IPS-15b (cell line): ENCODE measurements at regions not wholly inside any gene's neighbourhood (a gene's known extent, or its start where the extent isn't known, plus 50 kb on each side); places are given as distances from the start of the nearest gene placed in this dataset.

Source experiments
- H3K27me3 ChIP-seq: one replicate; pipeline ENCODE4 v1.6.1; 2013; ENCODE audit warnings: low read length; ENCODE audit not compliant: control insufficient read depth, insufficient read depth
- H3K36me3 ChIP-seq: one replicate; pipeline ENCODE4 v1.6.1; 2013; ENCODE audit warnings: low read length; ENCODE audit not compliant: control insufficient read depth, insufficient read depth
- H3K4me1 ChIP-seq: one replicate; pipeline ENCODE4 v1.6.1; 2013; ENCODE audit warnings: mild to moderate bottlenecking, low read length; ENCODE audit not compliant: control insufficient read depth, insufficient read depth
- H3K4me3 ChIP-seq: one replicate; pipeline ENCODE4 v1.5.1; 2013; ENCODE audit warnings: low read depth, low read length
- H3K9ac ChIP-seq: one replicate; pipeline ENCODE4 v1.6.1; 2013; ENCODE audit warnings: low read depth, mild to moderate bottlenecking, low read length
- H3K9me3 ChIP-seq: one replicate; pipeline ENCODE4 v1.6.1; 2013; ENCODE audit warnings: mild to moderate bottlenecking, low read length; ENCODE audit not compliant: control insufficient read depth, insufficient read depth

GRCh38 chr7:145692237-145692950 lies 424.2 kb upstream of the CNTNAP2 start:
- no peaks in the 10 kb centered on the region for H3K36me3 ChIP-seq
- H3K9ac ChIP-seq: no peak overlapping the region
- no peaks in the 10 kb centered on the region for H3K4me1 ChIP-seq
- H3K9me3 ChIP-seq: no peaks in the 10 kb centered on the region
- H3K4me3 ChIP-seq: no peak overlapping the region
- H3K27me3 ChIP-seq: no peaks in the 10 kb centered on the region

DNA sequence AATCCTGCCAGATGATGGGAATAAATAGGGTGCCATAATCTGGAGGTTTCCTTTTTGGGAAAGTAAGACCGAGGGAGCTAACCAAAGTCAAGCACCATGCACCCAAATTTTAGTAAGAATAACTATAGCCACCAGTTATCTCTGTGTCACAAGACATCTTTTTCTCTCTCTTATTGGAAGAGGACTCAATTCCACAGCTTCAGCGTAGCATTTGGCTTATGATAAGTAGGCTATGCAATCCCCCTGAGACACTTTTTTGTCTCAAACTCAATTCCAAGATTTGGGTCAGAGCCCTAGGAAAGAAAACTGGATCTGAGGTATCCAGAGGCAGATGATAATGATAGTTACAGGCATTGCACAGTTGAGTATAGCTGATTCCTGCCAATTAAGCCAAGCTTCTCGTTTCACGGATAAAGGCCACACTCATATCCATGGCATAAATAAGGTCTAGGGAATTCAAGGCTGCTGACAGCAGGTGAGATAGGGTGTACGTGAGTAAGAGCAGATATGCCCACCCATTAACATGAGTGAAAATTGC lies 425.2 kb upstream of the CNTNAP2 start:
- Histone ChIP-seq H3K4me3 (no peak overlapping the region), H3K9me3 (no peaks in the 10 kb centered on the region), H3K4me1 (no peaks in the 10 kb centered on the region), H3K27me3 (no peaks in the 10 kb centered on the region), H3K36me3 (no peaks in the 10 kb centered on the region), H3K9ac (no peak overlapping the region)

GRCh38 chr7:145681646-145682045 lies 435.0 kb upstream of the CNTNAP2 start:
- Histone ChIP-seq H3K36me3 (no peaks in the 10 kb centered on the region), H3K27me3 (no peaks in the 10 kb centered on the region), H3K4me1 (no peaks in the 10 kb centered on the region), H3K9me3 (no peaks in the 10 kb centered on the region), H3K4me3 (no peak overlapping the region), H3K9ac (no peak overlapping the region)

- no peaks in the 10 kb centered on the region for H3K4me1 ChIP-seq
- no peaks in the 10 kb centered on the region for H3K27me3 ChIP-seq
- no peaks in the 10 kb centered on the region for H3K9me3 ChIP-seq
- H3K9ac ChIP-seq: no peak overlapping the region
- no peaks in the 10 kb centered on the region for H3K36me3 ChIP-seq
- no peak overlapping the region for H3K4me3 ChIP-seq
Measured at GRCh38 chr7:145681159-145681558, 435.4 kb upstream of the CNTNAP2 start.

DNA sequence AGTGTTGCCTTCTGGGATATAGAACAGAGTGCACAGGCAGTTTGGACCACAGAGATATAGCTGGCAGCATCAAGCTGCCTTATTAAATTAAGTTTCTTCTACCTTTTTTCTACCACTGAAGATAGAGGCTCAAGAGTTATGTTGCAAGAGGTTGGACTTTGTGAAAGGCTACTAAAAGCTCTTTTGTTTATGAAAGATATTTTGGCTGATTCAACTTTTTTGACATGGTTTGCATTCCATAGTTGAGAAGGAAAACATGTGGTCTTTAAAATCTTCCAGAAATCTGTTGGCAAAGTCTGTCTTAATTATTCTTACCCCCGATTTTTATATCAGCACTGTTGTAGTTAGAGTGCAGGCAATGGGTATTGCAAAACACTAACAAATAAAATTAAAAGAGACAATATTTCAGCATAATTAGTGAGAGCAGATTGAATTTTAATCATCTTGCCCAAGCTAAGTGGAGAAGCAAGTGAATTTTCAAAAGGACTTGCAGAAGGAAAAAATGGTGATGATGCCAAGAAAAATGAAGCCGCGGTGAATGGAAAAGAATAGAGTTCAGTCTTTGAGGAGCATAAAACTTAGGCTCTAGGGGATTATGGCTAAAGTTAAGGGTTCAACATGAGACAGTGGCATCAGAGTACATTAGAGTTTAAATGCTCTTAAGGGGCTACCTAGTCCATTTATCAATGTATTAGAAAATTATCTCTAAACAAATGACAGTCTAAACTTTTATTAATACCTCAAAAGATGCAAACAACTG lies 450.9 kb upstream of the CNTNAP2 start:
- H3K9ac ChIP-seq: no peak overlapping the region
- no peaks in the 10 kb centered on the region for H3K27me3 ChIP-seq

GRCh38 chr7:145655666-145656065 lies 460.9 kb upstream of the CNTNAP2 start:
- Histone ChIP-seq H3K9ac (no peak overlapping the region), H3K27me3 (no peaks in the 10 kb centered on the region), H3K9me3 (no peaks in the 10 kb centered on the region), H3K4me1 (no peaks in the 10 kb centered on the region), H3K36me3 (no peaks in the 10 kb centered on the region), H3K4me3 (no peak overlapping the region)

More for the DNA sequence above, 450.9 kb upstream of the CNTNAP2 start:
- no peaks in the 10 kb centered on the region for H3K36me3 ChIP-seq
- no peak overlapping the region for H3K4me3 ChIP-seq
- H3K4me1 ChIP-seq: no peaks in the 10 kb centered on the region
- H3K9me3 ChIP-seq: no peaks in the 10 kb centered on the region

DNA sequence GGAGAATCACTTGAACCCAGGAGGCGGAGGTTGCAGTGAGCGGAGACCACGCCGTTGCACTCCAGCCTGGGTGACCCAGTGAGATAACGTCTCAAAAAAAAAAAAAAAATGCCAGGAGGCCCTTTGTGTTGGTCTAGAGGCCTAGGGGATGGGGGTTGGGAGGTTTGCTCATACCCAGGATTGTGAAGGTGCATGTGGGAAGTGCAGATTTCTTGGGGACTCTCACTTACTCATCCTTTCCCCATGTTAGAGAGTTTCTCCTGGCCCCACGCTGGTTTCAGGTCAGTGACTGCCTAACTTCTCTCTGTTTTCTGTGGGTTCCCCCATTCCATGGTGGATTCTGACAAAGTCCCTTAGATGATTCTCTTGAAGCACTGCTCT lies 471.5 kb upstream of the CNTNAP2 start:
- no peaks in the 10 kb centered on the region for H3K27me3 ChIP-seq
- no peaks in the 10 kb centered on the region for H3K9me3 ChIP-seq
- H3K4me1 ChIP-seq: no peaks in the 10 kb centered on the region
- H3K9ac ChIP-seq: no peak overlapping the region
- no peaks in the 10 kb centered on the region for H3K36me3 ChIP-seq
- no peak overlapping the region for H3K4me3 ChIP-seq

DNA sequence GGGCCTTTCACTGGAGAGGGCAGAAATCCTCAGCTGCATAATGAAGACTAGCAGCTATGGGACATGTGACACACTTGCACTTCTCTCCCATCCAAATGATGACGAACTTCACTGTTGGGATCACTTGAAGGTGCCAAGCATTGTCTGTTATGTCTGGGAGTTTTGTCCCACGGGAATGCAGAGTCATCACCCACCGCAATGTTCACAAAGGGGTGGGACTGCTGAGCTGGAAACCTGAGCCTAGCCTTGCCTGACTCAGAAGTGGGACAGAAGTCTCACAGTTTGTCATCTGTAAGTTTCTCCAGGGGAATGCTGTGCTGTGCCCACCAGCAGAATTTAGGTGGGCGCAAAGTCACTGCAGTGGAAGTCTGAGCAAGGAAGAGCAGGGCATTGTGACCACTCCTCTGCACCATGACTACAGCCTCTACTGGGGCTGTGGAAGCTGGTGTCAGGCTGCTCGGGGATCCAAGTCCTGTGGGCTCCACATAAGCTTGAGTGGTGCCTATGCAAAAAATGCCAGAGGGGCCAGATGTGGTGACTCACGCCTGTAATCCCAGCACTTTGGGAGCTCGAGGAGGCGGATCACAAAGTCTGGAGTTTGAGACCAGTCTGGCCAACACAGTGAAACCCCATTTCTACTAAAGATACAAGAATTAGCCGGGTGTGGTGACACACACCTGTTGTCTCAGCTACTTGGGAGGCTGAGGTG lies 472.0 kb upstream of the CNTNAP2 start:
- Histone ChIP-seq H3K4me3 (no peak overlapping the region), H3K36me3 (no peaks in the 10 kb centered on the region), H3K27me3 (no peaks in the 10 kb centered on the region), H3K9ac (no peak overlapping the region), H3K9me3 (no peaks in the 10 kb centered on the region), H3K4me1 (no peaks in the 10 kb centered on the region)

DNA sequence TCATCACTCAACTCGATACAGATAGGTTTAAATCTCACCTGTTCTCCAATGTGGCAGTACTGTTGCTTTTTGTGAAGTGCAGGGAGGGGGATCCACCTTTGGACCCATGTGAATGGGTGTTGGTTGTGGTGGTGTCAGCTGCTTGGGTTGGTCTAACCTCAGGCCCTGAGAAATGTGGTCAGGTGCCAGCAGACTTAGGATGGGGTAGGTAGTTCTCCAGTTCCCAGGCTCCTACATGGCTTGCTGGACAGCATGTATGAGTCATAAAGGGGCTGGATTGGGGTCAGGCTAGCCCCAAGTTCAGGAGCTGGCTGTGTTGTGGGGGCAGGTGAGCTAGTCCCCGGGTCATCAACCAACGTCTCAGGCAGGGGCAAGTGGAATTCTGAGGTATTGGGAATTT lies 472.6 kb upstream of the CNTNAP2 start:
- no peak overlapping the region for H3K9ac ChIP-seq
- no peaks in the 10 kb centered on the region for H3K36me3 ChIP-seq
- H3K9me3 ChIP-seq: no peaks in the 10 kb centered on the region
- H3K27me3 ChIP-seq: no peaks in the 10 kb centered on the region
- no peak overlapping the region for H3K4me3 ChIP-seq
- H3K4me1 ChIP-seq: no peaks in the 10 kb centered on the region

- H3K36me3 ChIP-seq: no peaks in the 10 kb centered on the region
- H3K4me1 ChIP-seq: no peaks in the 10 kb centered on the region
- no peaks in the 10 kb centered on the region for H3K9me3 ChIP-seq
- H3K9ac ChIP-seq: no peak overlapping the region
- no peaks in the 10 kb centered on the region for H3K27me3 ChIP-seq
- no peak overlapping the region for H3K4me3 ChIP-seq
Measured at GRCh38 chr7:145633513-145633912, 483.1 kb upstream of the CNTNAP2 start.

GRCh38 chr7:145624618-145625017 lies 492.0 kb upstream of the CNTNAP2 start:
- Histone ChIP-seq H3K4me3 (no peak overlapping the region), H3K4me1 (no peaks in the 10 kb centered on the region), H3K9me3 (no peaks in the 10 kb centered on the region), H3K9ac (no peak overlapping the region), H3K27me3 (no peaks in the 10 kb centered on the region), H3K36me3 (no peaks in the 10 kb centered on the region)
